Activated CD4-positive, alpha-beta T cell treated with anti-CD3 and anti-CD28 coated beads for 4 hours (primary cell): ENCODE measurements at regions not wholly inside any gene's neighbourhood (a gene's known extent, or its start where the extent isn't known, plus 50 kb on each side); places are given as distances from the start of the nearest gene placed in this dataset.
"Not testable (repeated sequence)": the region's sequence is repeated elsewhere in the genome, so short reads cannot be mapped to it uniquely, and the experiment has no call there.

ENCODE experiments used
- DNase-seq, 2 donors: peaks; one replicate each; pipeline ENCODE4 v3.0.0-alpha.2; 2020

DNA sequence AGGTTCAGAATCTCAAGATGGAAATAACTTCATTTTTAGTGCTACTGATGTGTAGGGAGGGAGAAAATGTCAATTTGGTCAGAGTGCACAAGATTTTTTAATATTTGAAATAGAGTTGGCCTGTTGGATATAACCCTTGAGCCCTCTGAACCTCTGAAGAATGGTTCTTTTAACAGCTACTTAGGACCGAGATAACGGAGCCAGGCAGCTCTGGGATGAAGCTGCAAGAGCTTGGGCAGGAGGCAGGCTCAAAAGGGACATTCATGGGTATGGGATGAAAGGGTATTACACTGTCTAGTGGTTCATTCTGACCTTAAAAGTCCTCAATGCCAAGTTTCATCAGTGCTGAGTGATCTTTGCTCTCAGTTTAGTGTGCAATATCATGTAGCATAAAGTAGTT is 111.4 kb upstream of the CPHXL start:
- DNase-seq, result no peak

GRCh38 chr16:75841517-75841916 is 115.2 kb upstream of the CPHXL start:
- DNase-seq, result no peak

- DNase-seq, result no peak
Measured at GRCh38 chr16:75847172-75847571, 120.9 kb upstream of the CPHXL start.

- DNase-seq, result no peak
Measured at GRCh38 chr16:75854152-75854551, 127.9 kb upstream of the CPHXL start.

DNA sequence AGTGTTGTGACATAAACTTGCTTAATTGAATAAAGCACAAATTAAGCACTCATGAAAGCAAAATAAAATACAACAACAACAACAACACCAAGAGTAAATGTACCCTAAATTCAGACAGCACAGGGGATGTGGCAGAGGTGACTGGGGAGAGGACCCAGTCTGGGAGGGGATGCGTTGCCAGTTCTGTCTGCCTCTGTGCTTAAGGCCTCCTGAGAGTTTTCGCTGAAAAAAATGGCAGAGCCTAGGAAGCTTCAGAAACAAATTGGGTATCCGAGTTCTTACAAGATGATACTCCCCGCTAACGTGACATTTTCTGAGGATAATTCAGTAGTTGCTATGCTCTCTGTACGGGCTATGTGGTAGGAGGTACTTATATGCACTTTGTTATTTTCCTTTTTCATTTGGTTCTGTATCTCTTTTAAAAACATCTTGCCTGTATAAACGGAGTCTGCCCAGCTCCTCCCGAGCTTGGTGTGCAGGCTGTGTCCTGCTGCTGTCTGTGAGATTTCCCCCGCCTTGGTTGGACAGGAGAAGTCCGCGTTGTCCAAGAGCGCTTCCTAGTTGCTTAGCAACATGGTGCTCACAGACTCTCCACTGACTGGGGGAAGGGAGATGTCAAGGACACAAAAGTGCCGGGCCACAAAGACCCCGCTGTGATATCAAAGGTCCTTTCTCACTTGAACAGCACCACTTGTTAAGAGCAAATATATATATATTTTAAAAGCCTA is 134.2 kb upstream of the CPHXL start:
- no peak for DNase-seq

GRCh38 chr16:75861311-75862097 is 135.2 kb upstream of the CPHXL start:
- DNase-seq, result no peak

GRCh38 chr16:75862098-75862386 is 135.8 kb upstream of the CPHXL start:
- DNase-seq, result no peak

DNA sequence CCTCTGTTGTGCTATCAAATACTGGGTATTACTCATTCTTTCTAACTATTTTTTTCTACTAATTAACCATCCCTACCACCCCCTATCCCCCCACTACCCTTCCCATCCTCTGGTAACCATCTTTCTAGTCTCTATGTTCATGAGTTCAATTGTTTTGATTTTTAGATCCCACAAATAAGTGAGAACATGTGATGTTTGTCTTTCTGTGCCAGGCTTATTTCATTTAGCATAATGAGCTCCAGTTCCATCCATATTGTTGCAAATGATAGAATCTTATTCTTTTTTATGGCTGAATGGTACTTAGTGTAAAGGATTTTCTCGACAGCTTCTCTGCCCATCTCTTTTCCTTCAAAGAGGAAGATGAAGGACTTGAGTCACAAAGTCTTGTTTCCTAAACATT is 138.0 kb upstream of the CPHXL start:
- DNase-seq, result no peak

GRCh38 chr16:75865736-75866135 is 139.4 kb upstream of the CPHXL start:
- DNase-seq, result no peak

DNA sequence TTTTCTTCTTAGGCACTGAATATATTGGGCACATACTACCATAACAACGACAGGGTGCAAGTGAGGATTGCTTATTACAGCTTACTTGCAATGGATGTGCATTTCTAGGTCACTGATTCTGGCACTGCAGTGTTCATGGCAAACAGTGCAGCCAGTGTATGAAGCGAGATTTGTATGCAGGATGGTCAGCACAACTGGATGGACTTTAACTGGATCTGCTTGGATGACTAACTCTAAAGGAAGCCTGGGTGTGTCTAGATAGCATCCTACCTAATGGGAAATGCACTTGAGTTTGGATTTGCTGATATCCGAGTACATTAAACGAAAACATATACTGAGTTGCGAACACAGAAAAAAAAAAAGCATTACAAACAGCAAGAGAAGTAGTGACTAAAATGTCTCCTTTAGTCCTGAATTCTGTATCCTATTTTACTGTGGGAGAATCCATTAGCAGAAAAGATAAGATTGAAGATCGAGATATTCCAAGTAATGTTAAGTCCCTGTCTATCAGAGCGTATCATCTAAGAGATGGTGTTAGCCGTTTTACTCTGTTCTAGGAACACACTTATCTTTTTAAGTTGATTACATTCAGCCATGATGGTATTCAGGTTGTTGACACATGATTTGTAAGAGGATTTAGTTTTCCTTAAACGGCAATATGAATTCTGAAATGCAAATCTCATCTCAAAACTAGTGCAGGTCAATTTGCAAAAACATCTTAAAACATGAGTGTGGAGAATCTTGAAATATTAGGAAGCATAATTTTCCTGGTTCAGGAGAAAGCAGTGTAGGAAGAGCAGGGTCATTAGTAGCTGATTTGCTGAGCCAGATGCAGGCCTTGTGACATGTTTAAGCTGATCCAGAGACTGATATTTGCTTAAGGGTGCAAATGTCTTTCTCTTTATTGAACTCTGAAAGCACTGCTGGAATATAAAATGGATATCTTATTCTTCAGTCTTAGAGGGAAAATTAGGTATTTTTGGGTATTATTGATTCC is 142.6 kb upstream of the CPHXL start:
- no peak for DNase-seq

- not testable (repeated sequence) for DNase-seq
Measured at GRCh38 chr16:75881280-75881679, 155.0 kb upstream of the CPHXL start.

DNA sequence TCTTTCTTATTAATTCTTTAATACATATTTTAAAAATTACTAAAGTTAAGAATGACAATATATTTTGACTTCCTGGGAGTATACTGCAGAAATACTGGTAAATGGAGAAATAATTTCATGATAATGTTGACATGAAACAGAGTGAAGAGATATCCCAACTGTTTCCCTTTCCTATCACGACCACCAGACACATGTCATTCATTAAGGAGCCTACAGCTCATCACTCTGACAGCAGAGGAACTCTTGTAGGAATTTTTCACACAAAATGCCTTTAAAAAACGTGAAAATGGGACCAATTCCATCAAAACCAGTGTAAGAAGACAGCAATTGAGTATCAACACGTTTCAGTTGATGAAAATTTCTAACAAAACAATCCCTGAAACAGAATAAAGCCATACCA is 172.9 kb upstream of the CPHXL start:
- DNase-seq, result no peak

- no peak for DNase-seq
Measured at GRCh38 chr16:75908331-75909117, 182.2 kb upstream of the CPHXL start.

DNA sequence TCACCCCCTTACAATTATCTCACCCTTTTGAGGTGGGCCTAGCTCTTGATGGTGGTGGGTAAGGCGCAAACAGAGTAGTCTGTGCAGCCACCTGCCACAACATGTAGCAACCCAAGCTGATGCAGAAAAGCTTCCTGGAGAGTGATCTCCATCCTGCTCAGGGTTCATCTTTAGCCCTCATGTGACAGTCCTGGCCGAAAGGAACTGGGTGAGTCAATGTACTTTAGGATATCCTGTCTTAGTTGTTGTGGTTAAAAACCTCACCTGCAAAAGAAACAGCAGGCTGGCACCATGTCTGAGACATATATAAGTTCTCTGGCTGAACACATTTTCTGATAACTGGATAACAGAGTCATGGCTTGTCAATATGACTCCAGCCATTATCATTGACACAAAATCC is 183.5 kb upstream of the CPHXL start:
- no peak for DNase-seq

GRCh38 chr16:75911896-75912295 is 185.6 kb upstream of the CPHXL start:
- no peak for DNase-seq

DNA sequence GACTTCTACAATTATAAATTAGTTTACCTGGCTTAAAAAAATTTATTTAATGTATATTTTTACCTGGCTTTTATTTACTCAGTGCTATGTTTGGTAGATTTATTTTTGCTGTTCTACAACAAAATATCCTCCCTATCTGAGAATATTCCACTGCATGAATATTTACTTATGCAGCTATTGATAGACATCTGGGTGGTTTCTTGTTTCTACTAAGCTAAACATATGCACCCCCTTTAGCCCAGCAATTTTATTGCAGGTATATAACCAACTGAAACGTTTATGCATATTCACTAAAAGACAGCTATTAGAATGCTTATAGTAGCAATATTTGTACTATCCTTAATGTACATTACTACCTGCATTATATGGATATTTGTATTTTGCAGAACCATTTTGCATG is 187.7 kb upstream of the CPHXL start:
- DNase-seq, result no peak

DNA sequence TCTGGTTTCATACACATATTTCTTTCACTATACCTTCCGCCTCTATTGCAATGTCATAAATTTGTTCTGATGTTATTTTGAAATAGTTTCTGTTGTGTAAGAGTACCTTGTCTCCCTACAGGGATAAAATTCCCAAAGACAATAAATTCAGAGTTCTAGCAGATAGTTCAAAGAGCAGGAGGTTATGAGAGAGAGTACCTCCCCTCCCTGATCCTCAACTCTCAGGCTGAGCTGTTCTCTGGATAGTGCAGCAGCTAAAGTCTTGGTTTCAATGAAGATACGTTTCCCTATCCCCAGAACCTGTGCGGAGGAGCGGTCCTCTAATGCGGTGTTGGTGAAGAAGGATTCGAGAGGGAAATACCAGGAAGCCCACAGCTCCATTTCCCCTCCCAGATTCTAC is 190.2 kb upstream of the CPHXL start:
- no peak for DNase-seq

- no peak for DNase-seq
Measured at GRCh38 chr16:75918109-75918508, 191.8 kb upstream of the CPHXL start.

DNA sequence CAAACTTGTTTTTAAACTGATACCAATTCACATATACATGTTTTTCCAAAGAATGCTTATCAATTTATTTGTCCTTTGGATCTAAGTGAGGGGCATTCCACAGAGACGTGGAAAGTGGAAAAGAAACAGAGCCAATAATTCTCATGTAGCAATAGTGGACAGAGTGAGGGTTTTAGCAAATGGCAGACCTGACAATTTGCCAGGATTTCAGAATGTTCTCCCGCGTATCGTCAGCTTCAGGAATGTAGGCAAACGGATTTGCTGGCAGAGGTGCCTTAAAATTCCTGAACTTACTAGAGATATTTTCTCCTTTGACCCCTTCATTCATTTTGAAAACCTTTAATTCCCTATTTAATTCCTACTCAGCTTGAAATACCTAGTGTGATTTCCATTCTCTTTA is 193.4 kb upstream of the CPHXL start:
- DNase-seq, result no peak

DNA sequence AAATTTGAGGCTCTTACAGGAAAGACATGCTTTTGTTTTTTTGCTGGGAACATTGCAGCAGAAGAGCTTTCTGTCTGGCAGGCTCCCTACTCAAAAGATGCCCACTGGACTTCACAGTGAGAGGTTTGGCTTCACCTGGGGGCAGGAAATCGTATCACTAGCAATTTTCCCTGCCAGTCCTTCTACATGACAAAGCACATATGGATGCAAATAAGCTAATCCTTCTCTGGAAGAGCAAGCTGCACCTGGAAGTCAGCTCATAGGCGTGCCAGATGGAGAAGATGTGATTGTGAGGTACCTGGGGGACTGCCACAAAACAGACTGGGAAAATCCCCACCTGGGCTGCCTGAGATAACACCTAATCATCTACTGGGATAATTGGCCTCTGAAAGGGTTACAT is 195.0 kb upstream of the CPHXL start:
- DNase-seq, result no peak

- DNase-seq, result no peak
Measured at GRCh38 chr16:75922250-75922649, 196.0 kb upstream of the CPHXL start.

DNA sequence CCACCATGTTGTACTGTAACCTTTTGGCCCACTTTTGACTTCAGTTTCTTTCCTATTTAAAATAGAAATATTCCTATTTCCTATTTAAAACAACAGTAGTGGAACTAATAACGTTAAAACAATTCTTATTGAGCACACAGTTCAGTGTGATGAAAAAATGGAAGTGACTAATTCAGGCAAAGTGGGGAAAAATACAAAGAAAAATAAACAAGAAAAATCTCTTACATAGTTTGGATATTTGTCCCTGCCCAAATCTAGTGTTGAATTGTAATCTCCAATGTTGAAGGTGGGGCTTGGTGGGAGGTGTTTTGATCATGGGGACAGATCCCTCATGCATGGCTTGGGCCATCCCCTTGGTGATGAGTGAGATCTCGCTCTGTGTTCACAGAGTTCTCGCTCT is 198.1 kb upstream of the CPHXL start:
- DNase-seq, result no peak

- DNase-seq, result no peak
Measured at GRCh38 chr16:75927810-75928209, 201.5 kb upstream of the CPHXL start.
